HG02973 (cell line): ENCODE measurements at regions not wholly inside any gene's neighbourhood (a gene's known extent, or its start where the extent isn't known, plus 50 kb on each side); places are given as distances from the start of the nearest gene placed in this dataset.
"Not testable (repeated sequence)": the region's sequence is repeated elsewhere in the genome, so short reads cannot be mapped to it uniquely, and the experiment has no call there.

Experiments
- ATAC-seq: cut with Tn5 transposase; IDR thresholded peaks from one replicate; pipeline ENCODE4 v1.9.1; 2021; ENCODE audit warnings: moderate library complexity; ENCODE audit not compliant: unreplicated experiment

GRCh38 chr3:191809326-191809949, 348.5 kb downstream of the PYDC2 start:
- ATAC-seq: no peak

GRCh38 chr3:191813245-191813644, 352.3 kb downstream of the PYDC2 start:
- no peak for ATAC-seq

- no peak for ATAC-seq
Observed at GRCh38 chr3:191848818-191849217, 387.9 kb downstream of the PYDC2 start.

- no peak for ATAC-seq
Observed at GRCh38 chr3:191859531-191859930, 398.6 kb downstream of the PYDC2 start.

GRCh38 chr3:191869738-191870415, 408.9 kb downstream of the PYDC2 start:
- no peak for ATAC-seq

GRCh38 chr3:191873736-191874135, 412.8 kb downstream of the PYDC2 start:
- ATAC-seq: no peak

GRCh38 chr3:191882289-191882688, 421.3 kb downstream of the PYDC2 start:
- ATAC-seq: no peak

- ATAC-seq: no peak
Observed at GRCh38 chr3:191884132-191884531, 423.2 kb downstream of the PYDC2 start.

- no peak for ATAC-seq
Observed at GRCh38 chr3:191889106-191889505, 428.1 kb downstream of the PYDC2 start.

- no peak for ATAC-seq
Observed at GRCh38 chr3:191889756-191890155, 428.8 kb downstream of the PYDC2 start.

- ATAC-seq: no peak
Observed at GRCh38 chr3:191894406-191894805, 433.4 kb downstream of the PYDC2 start.

- no peak for ATAC-seq
Observed at GRCh38 chr3:191901741-191902140, 440.8 kb downstream of the PYDC2 start.

- no peak for ATAC-seq
Observed at GRCh38 chr3:191912616-191913204, 451.7 kb downstream of the PYDC2 start.

- ATAC-seq: no peak
Observed at GRCh38 chr3:191915712-191916111, 454.7 kb downstream of the PYDC2 start.

GRCh38 chr3:191919491-191920026, 458.6 kb downstream of the PYDC2 start:
- ATAC-seq: no peak

GRCh38 chr3:191922570-191922969, 461.6 kb downstream of the PYDC2 start:
- no peak for ATAC-seq

- ATAC-seq: not testable (repeated sequence)
Observed at GRCh38 chr3:191927183-191927817, 466.3 kb downstream of the PYDC2 start.

GRCh38 chr3:191927998-191928397, 467.0 kb downstream of the PYDC2 start:
- ATAC-seq: not testable (repeated sequence)

GRCh38 chr3:191944835-191945234, 483.9 kb downstream of the PYDC2 start:
- ATAC-seq: peak; percentile 51

- ATAC-seq: no peak
Observed at GRCh38 chr3:191952186-191952585, 491.2 kb downstream of the PYDC2 start.

GRCh38 chr3:191952609-191953008, 491.6 kb downstream of the PYDC2 start:
- ATAC-seq: no peak
